Activated CD8-positive, alpha-beta memory T cell treated with anti-CD3 and anti-CD28 coated beads, Interleukin-2, amount 50 U/mL, for 24 hours (primary cell): ENCODE measurements at regions not wholly inside any gene's neighbourhood (a gene's known extent, or its start where the extent isn't known, plus 50 kb on each side); places are given as distances from the start of the nearest gene placed in this dataset.
"Not testable (repeated sequence)": the region's sequence is repeated elsewhere in the genome, so short reads cannot be mapped to it uniquely, and the experiment has no call there.

Experiments
- DNase-seq: peaks from one replicate; pipeline ENCODE4 v3.0.0-alpha.2; 2020; ENCODE audit errors: extremely low read depth

DNA sequence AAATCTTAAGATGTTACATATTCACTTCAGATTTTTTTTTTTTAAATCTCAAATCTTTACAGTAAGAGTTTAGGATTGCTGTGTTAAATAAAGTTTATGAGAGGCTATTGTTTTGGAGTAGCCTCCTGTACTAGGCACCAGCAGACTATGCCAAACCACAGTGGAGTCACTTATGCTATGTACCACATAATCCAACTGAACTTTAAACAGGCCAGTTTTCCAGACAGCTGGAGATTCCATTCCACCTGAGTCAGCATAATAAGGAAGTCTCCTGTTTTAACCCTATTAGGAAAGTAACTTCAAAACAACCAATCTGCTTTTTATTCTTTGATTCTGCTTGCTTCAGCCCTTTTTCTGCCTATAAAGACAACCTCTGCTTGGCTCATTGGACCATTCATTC lies 205.2 kb downstream of the CSNK1G3 start:
- DNase-seq, result no peak

DNA sequence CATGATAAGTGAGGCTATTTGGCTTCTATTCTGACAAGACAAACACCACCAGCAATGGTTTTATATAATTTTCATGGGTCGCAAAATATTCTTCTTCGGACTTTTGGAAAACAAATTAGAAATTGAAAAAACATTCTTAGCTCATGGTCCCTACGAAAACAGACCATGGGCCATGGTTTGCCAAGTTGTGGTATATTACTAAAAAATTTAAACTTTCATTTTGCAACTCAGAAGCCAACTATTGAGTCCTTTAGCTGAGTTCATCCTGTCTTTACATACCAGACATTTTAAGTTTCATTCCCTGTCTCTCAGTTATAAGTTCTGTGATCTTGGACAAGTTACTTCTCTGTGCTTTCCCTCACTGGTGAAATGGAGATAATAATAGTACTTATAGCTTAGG lies 198.1 kb downstream of the CSNK1G3 start:
- no peak for DNase-seq

DNA sequence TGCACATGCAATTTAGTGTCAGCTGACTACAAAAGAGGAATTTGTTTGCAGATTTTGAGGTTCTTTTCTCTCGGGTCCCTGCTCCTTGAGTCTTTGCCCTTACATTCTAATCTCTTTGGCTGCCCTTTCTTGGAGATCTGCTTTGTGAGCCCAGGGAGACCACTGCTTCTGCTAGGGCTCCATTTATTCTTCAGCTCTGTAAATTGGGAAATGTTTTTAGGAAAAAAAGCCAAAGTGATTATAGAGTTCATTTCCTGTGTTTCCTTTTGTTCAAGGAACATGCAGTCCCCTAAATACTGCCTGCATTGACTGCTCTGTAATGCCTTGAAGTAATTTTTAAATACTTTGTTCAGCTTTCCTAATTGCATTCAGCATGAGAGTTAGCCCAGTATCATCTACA lies 197.4 kb downstream of the CSNK1G3 start:
- DNase-seq, result no peak

DNA sequence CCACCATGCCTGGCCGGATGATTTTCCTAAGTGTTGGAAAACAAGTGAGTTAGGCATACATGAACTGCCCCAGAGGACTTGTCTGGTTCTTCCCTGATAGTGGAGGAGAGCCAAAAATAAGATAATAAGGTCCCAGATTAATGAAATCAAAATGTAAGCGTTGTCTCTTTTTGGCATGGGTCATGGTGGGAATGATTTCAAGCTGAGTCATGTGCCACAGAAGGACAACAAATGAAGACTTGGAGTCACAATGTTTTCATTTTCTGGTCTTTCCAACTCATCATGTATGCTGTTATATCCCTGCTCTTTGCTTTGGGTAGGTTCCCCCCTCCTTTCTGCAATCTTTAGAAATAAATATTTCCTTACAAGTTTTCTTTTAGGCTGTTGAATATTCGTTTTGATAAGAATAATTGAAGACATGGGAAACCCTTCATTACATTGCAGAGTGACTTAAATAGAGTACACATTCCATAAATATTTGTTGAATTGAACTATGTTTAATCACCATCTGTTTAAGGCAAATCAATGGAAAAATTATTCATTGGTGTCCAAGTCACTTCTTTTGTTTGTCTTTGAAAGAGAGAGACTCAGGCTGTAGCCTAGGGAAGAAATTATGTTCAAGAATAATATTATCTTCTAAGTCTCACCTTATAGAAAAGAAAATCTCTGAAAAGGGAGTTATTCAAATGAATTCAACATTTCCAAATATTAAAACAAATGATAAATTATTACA lies 196.3 kb downstream of the CSNK1G3 start:
- DNase-seq, result no peak

DNA sequence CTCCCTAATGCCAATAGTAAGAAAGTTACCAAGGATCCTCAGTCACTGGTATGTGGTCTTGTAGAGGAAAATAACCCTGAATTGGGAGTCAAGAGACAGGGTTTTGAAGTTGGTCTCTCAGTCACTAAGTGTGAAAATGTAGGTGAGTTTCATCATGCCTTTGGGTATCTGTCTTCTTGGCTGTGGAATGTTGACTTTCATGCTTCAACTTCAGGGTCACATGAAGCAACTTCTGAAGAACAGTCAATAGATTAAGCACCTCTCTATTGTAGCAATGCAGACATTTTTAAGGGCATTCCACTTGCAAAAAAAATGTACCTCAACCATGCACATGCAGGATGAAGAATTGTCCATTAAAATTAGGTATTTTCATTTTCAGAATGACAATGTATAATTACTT lies 194.6 kb downstream of the CSNK1G3 start:
- no peak for DNase-seq

DNA sequence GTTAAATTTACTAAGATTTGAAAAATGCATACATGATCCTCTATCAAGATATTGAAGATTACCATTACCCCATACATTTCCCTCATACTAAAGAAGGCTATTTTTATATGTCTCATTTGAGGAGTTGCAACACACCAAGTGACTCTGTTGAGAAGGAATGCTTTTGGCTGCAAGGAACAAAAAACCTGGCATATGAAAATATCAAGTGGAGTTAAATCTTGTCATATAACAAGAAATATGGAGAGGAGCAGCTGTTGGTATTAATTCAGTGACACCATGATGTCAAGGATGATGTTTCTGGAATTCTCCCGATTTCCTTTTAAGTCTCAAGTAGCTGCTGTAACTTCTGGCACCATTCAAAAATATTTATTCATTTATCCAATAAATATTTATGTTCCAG lies 193.8 kb downstream of the CSNK1G3 start:
- no peak for DNase-seq

DNA sequence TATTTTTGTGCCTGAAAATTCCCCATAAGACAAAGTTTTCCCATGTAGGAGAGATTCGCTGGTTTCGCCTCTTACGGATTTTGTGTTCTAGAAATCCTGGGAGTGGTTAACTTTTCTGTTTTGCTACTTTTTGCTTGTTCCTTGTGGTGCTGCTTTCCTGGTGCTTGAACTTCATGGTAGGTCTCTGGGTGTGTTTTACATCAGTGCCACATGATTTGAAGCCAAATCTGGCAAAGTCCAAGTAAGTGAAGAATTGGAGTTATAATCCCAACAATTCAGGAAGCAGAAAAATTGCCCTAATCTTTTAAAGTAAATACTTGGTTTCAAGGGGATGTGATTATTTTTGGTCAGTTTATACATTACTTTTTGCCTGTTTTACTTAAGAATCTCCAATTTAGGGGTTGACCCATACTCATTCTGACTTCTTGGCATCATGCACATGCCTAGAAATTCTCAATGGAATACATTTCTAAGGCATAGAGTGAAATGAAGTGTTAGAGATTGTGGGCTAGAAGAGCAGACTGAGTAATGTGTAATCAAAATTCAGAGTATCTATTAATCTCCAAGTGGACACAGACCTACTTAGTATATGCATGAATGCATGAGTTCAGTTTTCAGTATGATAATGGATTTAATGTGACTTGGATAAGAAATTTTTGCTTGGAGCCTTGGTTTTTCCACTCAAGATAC lies 189.7 kb downstream of the CSNK1G3 start:
- no peak for DNase-seq

DNA sequence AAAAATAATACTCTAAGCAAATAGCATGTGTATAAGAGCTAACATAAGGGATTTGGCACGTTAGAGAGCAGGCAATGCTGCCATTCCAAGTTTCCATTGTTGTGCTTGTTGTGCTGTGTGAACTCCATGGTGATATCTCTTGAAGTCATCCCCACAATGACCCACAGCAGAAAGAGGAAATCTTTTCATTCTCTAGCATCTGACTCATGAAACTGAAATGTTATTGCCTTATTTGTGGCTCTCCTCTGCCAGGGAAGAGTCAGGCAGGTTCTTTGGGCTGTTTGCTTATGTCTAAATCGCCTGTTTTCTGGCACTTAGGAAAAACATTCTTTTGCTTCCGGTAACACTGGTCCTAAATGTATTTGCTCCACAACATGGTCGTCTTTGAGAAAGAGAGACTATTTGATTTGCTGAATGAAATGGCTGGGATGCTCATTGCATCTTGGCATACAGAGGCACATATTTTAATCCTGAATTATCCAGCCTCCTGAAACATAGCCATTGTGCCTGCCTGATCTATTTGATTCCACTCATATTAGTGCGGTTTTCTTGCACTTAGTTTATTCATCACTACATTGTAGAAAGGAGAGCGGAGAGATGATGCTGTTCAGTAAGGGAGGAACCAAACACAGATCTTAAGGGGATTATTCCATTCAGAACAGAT lies 188.8 kb downstream of the CSNK1G3 start:
- no peak for DNase-seq

DNA sequence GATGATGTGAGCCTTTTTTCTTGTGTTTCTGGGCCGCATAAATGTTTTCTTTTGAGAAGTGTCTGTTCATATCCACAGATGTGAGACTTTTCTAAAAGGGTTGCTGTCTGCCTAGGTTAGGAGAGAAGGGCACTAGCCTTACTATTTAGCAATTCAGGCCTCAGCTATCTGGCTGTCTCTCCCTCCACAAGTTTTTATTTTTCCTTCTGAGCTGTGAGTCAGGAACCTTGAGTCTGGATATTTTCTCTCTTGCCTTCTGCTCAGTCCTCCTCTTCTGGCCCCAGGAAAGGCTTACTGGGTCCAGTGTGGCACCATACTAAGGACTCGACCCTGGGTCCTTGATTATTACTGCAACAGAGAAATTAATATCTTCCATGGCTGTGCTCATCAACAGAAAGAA lies 187.6 kb downstream of the CSNK1G3 start:
- no peak for DNase-seq

DNA sequence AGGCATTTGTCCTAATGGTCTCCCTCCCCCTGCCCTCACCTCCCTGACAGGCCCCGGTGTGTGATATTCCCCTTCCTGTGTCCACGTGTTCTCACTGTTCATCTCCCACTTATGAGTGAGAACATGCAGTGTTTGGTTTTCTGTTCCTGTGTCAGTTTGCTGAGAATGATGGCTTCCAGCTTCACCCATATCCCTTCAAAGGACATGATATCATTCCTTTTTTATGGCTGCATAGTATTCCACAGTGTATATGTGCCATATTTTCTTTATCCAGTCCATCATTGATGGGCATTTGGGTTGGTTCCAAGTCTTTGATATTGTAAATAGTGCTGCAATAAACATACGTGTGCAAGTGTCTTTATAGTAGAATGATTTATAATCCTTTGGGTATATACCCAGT lies 187.0 kb downstream of the CSNK1G3 start:
- not testable (repeated sequence) for DNase-seq

DNA sequence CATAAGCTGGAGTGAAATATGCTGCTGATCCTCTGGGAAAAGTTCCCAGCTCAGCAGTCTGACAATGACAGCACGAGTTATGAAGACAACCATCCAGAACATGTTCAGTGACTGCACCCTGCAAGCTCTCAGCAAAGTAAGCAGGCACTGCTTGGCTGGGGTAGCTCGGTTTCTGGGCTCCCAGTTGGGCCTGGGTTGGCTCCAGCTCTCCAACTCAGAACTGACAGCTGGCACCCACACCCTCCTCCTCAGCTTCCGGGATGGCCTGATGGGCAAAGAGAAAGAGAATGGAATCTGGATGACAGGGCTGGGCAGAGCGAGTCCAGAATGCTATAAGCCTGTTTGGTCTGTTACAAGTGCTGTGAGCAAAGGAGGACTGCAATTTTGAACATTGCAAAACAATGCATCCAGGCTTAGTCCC lies 185.0 kb downstream of the CSNK1G3 start:
- DNase-seq, result no peak

DNA sequence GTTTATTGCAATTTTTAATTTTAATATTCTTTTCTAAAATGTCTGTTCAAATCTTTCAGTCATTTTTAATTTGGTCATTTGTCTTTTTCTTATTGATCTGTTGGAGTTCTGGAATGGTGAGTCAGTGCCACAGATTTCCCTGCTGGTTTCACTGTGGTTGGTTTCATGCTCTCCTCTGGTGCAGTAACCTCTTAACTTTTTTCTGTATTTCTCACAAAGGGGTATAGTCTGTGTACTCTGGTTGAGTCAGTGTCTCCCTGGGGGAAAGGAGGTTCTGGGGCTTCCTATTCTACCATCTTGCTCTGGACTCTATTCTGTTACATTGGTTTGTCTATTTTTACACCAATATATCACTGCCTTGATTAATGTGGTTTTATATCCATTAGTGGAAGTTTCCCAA lies 178.8 kb downstream of the CSNK1G3 start:
- DNase-seq, result no peak

DNA sequence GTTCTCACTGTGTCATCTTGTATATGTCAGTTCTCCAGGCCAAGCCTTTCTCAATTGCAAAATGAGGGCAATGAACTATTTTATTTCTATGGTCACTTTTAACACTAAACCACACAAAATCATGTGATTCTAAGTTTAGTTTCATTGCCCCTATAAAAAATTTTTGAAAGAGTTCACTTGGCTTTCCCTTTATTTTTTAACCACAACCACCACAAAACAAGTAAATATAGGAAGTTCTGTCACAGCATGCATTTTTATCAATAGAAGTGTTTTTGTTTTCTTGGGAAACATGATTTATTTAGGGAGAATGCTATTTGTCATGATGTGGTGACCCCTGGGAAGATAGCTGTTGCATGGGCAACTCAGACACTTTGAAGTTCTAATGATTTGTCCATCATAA lies 169.1 kb downstream of the CSNK1G3 start:
- DNase-seq, result no peak

DNA sequence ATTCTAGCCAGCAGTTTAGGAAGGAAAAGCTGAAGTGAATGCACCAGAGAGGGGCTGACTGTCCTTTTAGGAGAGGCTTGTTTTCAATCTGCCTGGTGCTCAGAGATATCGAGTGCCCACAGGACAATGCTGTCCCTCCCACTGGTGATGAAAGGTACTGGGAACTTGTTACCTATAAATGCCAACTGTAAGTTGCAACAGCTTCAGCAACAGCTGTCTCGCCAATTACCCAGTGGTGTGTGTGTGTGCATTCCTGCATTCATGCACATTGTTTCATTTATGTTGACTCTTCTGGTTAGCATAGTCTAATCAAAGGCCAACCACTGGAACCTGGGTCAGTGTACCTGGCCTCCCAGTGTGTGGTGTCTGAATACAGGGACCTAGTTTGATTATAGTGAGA lies 161.1 kb downstream of the CSNK1G3 start:
- no peak for DNase-seq

DNA sequence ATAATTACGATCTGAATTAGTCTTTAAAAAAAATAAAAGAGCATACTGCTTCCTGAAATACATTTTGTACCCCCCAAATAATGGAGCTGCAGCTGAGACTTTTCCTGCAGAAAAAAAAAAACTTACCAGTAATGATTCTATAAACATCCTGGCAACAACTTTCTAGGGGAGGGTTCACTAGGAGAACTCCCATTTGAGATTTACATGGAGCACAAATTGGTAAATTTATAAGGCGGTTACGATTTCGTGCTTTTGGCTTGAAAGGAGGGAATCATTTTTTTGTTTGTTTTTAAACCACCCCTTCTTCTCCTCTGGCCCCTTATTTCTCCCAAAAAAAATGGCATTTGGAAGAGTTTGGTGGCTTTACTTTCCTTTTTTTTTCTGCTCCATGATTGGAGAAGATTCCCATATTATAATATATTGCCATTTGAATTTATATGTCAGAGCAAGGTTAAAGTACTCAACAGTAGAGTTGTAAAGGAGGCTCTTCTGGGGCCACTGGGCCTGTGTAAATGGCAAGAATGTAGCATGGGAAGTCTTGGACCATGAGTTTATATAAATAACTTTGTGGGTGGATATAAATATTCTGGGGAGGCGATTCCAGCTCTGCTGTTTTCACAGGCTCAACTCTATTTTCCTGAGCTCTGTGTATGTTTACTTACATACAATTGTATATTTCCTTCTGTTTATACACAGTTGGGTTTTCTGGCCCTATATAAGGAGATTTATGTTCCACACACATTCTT lies 159.9 kb downstream of the CSNK1G3 start:
- DNase-seq, result no peak

DNA sequence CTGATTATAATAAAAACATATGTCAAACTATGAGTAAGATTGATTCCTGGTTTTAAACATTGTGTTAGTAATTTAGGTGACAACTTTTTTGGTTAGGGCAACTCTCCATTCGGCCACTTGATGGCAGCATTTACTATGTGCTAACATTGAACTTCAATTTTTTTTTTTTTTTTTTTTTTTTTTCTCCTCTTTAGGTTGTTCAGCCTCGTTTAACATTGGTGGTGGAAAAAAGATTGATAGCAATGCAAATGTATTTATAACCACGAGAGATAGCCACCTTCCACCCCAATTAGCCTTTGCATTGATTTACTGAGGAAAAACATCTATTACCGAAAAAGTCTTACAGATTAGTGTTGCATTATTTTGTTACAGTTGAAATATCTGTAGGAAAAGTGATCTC lies 159.1 kb downstream of the CSNK1G3 start:
- peak; percentile 15 for DNase-seq
